ENCODE measurements at regions not wholly inside any gene's neighbourhood (a gene's known extent, or its start where the extent isn't known, plus 50 kb on each side); places are given as distances from the start of the nearest gene placed in this dataset.

- Histone ChIP-seq H3K27me3 (ENCODE audit: control insufficient read depth, extremely low read depth, insufficient read depth, low read length) (no peaks in the 10 kb centered on the region), H3K4me2 (ENCODE audit: control insufficient read depth, extremely low read depth, insufficient read depth, low read depth, low read length) (no peak overlapping the region), H3K36me3 (ENCODE audit: control insufficient read depth in 2 of 2, extremely low read depth in 1 of 2, insufficient read depth in 2 of 2, low read length in 2 of 2) (no peaks in the 10 kb centered on the region), H2AFZ (ENCODE audit: control insufficient read depth, low read length) (no peak overlapping the region), H3K9me1 (ENCODE audit: control insufficient read depth, extremely low read depth, insufficient read depth, low read length) (no peaks in the 10 kb centered on the region), H3K79me2 (ENCODE audit: control insufficient read depth, insufficient read depth, low read length) (no peaks in the 10 kb centered on the region), H3K9me3 (ENCODE audit: control insufficient read depth, low read depth, low read length) (no peaks in the 10 kb centered on the region), H3K27ac (ENCODE audit: control insufficient read depth, insufficient read depth, low read length) (no peak overlapping the region), H3K4me1 (ENCODE audit: control insufficient read depth, extremely low read depth, insufficient read depth, low read length) (no peaks in the 10 kb centered on the region), H4K20me1 (ENCODE audit: control insufficient read depth, extremely low read depth, insufficient read depth, low read length) (no peaks in the 10 kb centered on the region), H3K9ac (ENCODE audit: control insufficient read depth, extremely low read depth, insufficient read depth, low read length) (no peak overlapping the region), H3K4me3 (ENCODE audit: control insufficient read depth in 2 of 3, extremely low read depth in 1 of 3, insufficient read depth in 2 of 3, low read depth in 1 of 3, low read length in 3 of 3) (no peak overlapping the region)
- dilution Hi-C loops (cut with MboI; ENCODE audit: extremely low pct_ligation_motif_present, low sequenced_read_pairs) = no loop called here
- FAIRE-seq (no peak), DNase-seq (ENCODE audit: low read depth, low spot score) (no peak)
- TF ChIP-seq EZH2 (IDR thresholded peaks at IDR 0.05; ENCODE audit: low read length) (no peak), CTCF (optimal IDR thresholded peaks at IDR 0.05 in 1 of 3, IDR thresholded peaks at IDR 0.05 in 1 of 3, conservative IDR thresholded peaks at IDR 0.05 in 1 of 3; ENCODE audit: extremely low read depth in 1 of 3, insufficient read depth in 2 of 3, low read length in 3 of 3) (no peak)
Measured at GRCh38 chr1:84742653-84743052, 52.4 kb upstream of the SSX2IP start.

- no peaks in the 10 kb centered on the region for H4K20me1 ChIP-seq (ENCODE audit: control insufficient read depth, extremely low read depth, insufficient read depth, low read length)
- H3K9me3 ChIP-seq (ENCODE audit: control insufficient read depth, low read depth, low read length) = no peaks in the 10 kb centered on the region
- no peak overlapping the region for H3K27ac ChIP-seq (ENCODE audit: control insufficient read depth, insufficient read depth, low read length)
- H3K27me3 ChIP-seq (ENCODE audit: control insufficient read depth, extremely low read depth, insufficient read depth, low read length) = no peaks in the 10 kb centered on the region
- H3K36me3 ChIP-seq (ENCODE audit: control insufficient read depth in 2 of 2, extremely low read depth in 1 of 2, insufficient read depth in 2 of 2, low read length in 2 of 2) = no peaks in the 10 kb centered on the region
- no peaks in the 10 kb centered on the region for H3K9me1 ChIP-seq (ENCODE audit: control insufficient read depth, extremely low read depth, insufficient read depth, low read length)
- H3K79me2 ChIP-seq (ENCODE audit: control insufficient read depth, insufficient read depth, low read length) = no peaks in the 10 kb centered on the region
- no peak for FAIRE-seq
- H3K4me3 ChIP-seq (ENCODE audit: control insufficient read depth in 2 of 3, extremely low read depth in 1 of 3, insufficient read depth in 2 of 3, low read depth in 1 of 3, low read length in 3 of 3) = no peak overlapping the region
- dilution Hi-C loops (cut with MboI; ENCODE audit: extremely low pct_ligation_motif_present, low sequenced_read_pairs) = no loop called here
- no peak overlapping the region for H2AFZ ChIP-seq (ENCODE audit: control insufficient read depth, low read length)
- no peak overlapping the region for H3K4me2 ChIP-seq (ENCODE audit: control insufficient read depth, extremely low read depth, insufficient read depth, low read depth, low read length)
- no peak for TF ChIP-seq EZH2 (IDR thresholded peaks at IDR 0.05; ENCODE audit: low read length)
- no peak for DNase-seq (ENCODE audit: low read depth, low spot score)
- H3K4me1 ChIP-seq (ENCODE audit: control insufficient read depth, extremely low read depth, insufficient read depth, low read length) = no peaks in the 10 kb centered on the region
- no peak overlapping the region for H3K9ac ChIP-seq (ENCODE audit: control insufficient read depth, extremely low read depth, insufficient read depth, low read length)
Measured at GRCh38 chr1:84740050-84740714, 49.9 kb upstream of the SSX2IP start.
